GM21528 (cell line): ENCODE measurements at regions not wholly inside any gene's neighbourhood (a gene's known extent, or its start where the extent isn't known, plus 50 kb on each side); places are given as distances from the start of the nearest gene placed in this dataset.

Experiments
- ATAC-seq: cut with Tn5 transposase; IDR thresholded peaks from one replicate; pipeline ENCODE4 v1.9.1; 2021; ENCODE audit warnings: mild to moderate bottlenecking, moderate library complexity; ENCODE audit not compliant: unreplicated experiment, low FRiP score

GRCh38 chr2:23298551-23298950 is 86.4 kb upstream of the KLHL29 start:
- ATAC-seq = no peak

GRCh38 chr2:23299476-23300195 is 85.3 kb upstream of the KLHL29 start:
- no peak for ATAC-seq

GRCh38 chr2:23301136-23301535 is 83.8 kb upstream of the KLHL29 start:
- no peak for ATAC-seq

GRCh38 chr2:23302591-23302990 is 82.4 kb upstream of the KLHL29 start:
- ATAC-seq = no peak

- no peak for ATAC-seq
Observed at GRCh38 chr2:23306401-23306800, 78.6 kb upstream of the KLHL29 start.

GRCh38 chr2:23311186-23311585 is 73.8 kb upstream of the KLHL29 start:
- ATAC-seq = no peak

GRCh38 chr2:23312996-23313606 is 71.9 kb upstream of the KLHL29 start:
- ATAC-seq = no peak

GRCh38 chr2:23314687-23315086 is 70.3 kb upstream of the KLHL29 start:
- ATAC-seq = no peak

GRCh38 chr2:23320058-23320457 is 64.9 kb upstream of the KLHL29 start:
- no peak for ATAC-seq

GRCh38 chr2:23321751-23322150 is 63.2 kb upstream of the KLHL29 start:
- no peak for ATAC-seq

GRCh38 chr2:23322567-23323197 is 62.3 kb upstream of the KLHL29 start:
- no peak for ATAC-seq

GRCh38 chr2:23323198-23323916 is 61.6 kb upstream of the KLHL29 start:
- no peak for ATAC-seq

GRCh38 chr2:23323917-23324680 is 60.9 kb upstream of the KLHL29 start:
- ATAC-seq = no peak

GRCh38 chr2:23326330-23326729 is 58.6 kb upstream of the KLHL29 start:
- no peak for ATAC-seq

- no peak for ATAC-seq
Observed at GRCh38 chr2:23327416-23327815, 57.6 kb upstream of the KLHL29 start.

- ATAC-seq = no peak
Observed at GRCh38 chr2:23327887-23328286, 57.1 kb upstream of the KLHL29 start.

GRCh38 chr2:23330214-23330613 is 54.8 kb upstream of the KLHL29 start:
- no peak for ATAC-seq
